GM20000 (cell line): ENCODE measurements at regions not wholly inside any gene's neighbourhood (a gene's known extent, or its start where the extent isn't known, plus 50 kb on each side); places are given as distances from the start of the nearest gene placed in this dataset.

Experiments used
- DNase-seq: peaks from one replicate; pipeline ENCODE4 v3.0.0; 2012; ENCODE audit warnings: low spot score
- CTCF ChIP-seq: IDR thresholded peaks from 2 replicates; pipeline ENCODE4 v1.5.1; 2012; ENCODE audit warnings: mild to moderate bottlenecking, control low read depth; ENCODE audit errors: extremely low read depth, missing control alignments

GRCh38 chr13:68667863-68668262 lies 1437.7 kb upstream of the PCDH9 start:
- no peak for DNase-seq
- TF ChIP-seq CTCF: no peak

- no peak for DNase-seq
- TF ChIP-seq CTCF: no peak
These were observed 1436.8 kb upstream of the PCDH9 start for GRCh38 chr13:68666774-68667397.

GRCh38 chr13:68645814-68646213 lies 1415.7 kb upstream of the PCDH9 start:
- DNase-seq: no peak
- no peak for TF ChIP-seq CTCF

- no peak for TF ChIP-seq CTCF
- DNase-seq: no peak
These were observed 1414.5 kb upstream of the PCDH9 start for GRCh38 chr13:68644611-68645010.

- DNase-seq: no peak
- TF ChIP-seq CTCF: no peak
These were observed 1406.6 kb upstream of the PCDH9 start for GRCh38 chr13:68636784-68637183.

GRCh38 chr13:68628994-68629393 lies 1398.9 kb upstream of the PCDH9 start:
- DNase-seq: no peak
- no peak for TF ChIP-seq CTCF

- TF ChIP-seq CTCF: no peak
- DNase-seq: no peak
These were observed 1397.2 kb upstream of the PCDH9 start for GRCh38 chr13:68627379-68627778.
